Smooth muscle cell (in vitro differentiated cells): ENCODE measurements at regions not wholly inside any gene's neighbourhood (a gene's known extent, or its start where the extent isn't known, plus 50 kb on each side); places are given as distances from the start of the nearest gene placed in this dataset.
A peak's percentile ranks its signal among the peaks of the same experiment; 100 is the strongest.

Experiments used
- DNase-seq: peaks from one replicate; lab custom pipeline; 2025; ENCODE audit not compliant: unreplicated experiment; lab: John Stamatoyannopoulos, UW
- H2AFZ ChIP-seq: fragments of 200-600 bp; sonication (generic); 2 replicates; pipeline ENCODE4 v1.6.0; 2016; ENCODE audit warnings: antibody characterized with exemption, low read depth, mild to moderate bottlenecking
- H3F3A ChIP-seq: fragments of 200-600 bp; sonication (generic); 2 replicates; pipeline ENCODE4 v1.6.0; 2017; ENCODE audit warnings: antibody characterized with exemption, low read depth
- H3K27ac ChIP-seq: fragments of 200-600 bp; sonication (generic); 2 replicates; pipeline ENCODE4 v1.5.1; 2016; ENCODE audit warnings: low read depth, mild to moderate bottlenecking
- H3K27me3 ChIP-seq: fragments of 200-600 bp; sonication (generic); 2 replicates; pipeline ENCODE4 v1.6.1; 2016; ENCODE audit warnings: low read depth, mild to moderate bottlenecking
- H3K36me3 ChIP-seq: fragments of 200-600 bp; sonication (generic); 2 replicates; pipeline ENCODE4 v1.5.1; 2016; ENCODE audit warnings: low read depth
- H3K4me1 ChIP-seq: fragments of 200-600 bp; sonication (generic); 2 replicates; pipeline ENCODE4 v1.5.1; 2016; ENCODE audit warnings: low read depth
- H3K4me2 ChIP-seq: fragments of 200-600 bp; sonication (generic); 2 replicates; pipeline ENCODE4 v1.6.0; 2016; ENCODE audit warnings: mild to moderate bottlenecking
- H3K4me3 ChIP-seq: fragments of 200-600 bp; sonication (generic); 2 replicates; pipeline ENCODE4 v1.5.1; 2016; ENCODE audit warnings: mild to moderate bottlenecking
- H3K79me2 ChIP-seq: fragments of 200-600 bp; sonication (generic); 2 replicates; pipeline ENCODE4 v1.6.0; 2016; ENCODE audit warnings: low read depth, mild to moderate bottlenecking
- H3K9ac ChIP-seq: fragments of 200-600 bp; sonication (generic); 2 replicates; pipeline ENCODE4 v1.6.0; 2016; ENCODE audit warnings: low read depth
- H3K9me3 ChIP-seq: fragments of 200-600 bp; sonication (generic); replicated peaks from 2 replicates; pipeline ENCODE4 v1.5.1; 2016; ENCODE audit warnings: low read depth
- H4K20me1 ChIP-seq: fragments of 200-600 bp; sonication (generic); 2 replicates; pipeline ENCODE4 v1.6.0; 2016; ENCODE audit warnings: low read depth
- WGBS: methylation state at CpG from one replicate; pipeline ENCODE4 v1.1.7; 2016; ENCODE audit warnings: low lambda C conversion rate; 5-methylcytosine and 5-hydroxymethylcytosine counted together
- TF ChIP-seq, protein P1 (sequence below): fragments of 200-600 bp; sonication (generic); IDR thresholded peaks from 2 replicates; pipeline ENCODE4 v1.5.1; 2017; ENCODE audit warnings: borderline replicate concordance, mild to moderate bottlenecking, antibody characterized with exemption; ENCODE audit not compliant: insufficient read depth, poor library complexity, severe bottlenecking

DNA sequence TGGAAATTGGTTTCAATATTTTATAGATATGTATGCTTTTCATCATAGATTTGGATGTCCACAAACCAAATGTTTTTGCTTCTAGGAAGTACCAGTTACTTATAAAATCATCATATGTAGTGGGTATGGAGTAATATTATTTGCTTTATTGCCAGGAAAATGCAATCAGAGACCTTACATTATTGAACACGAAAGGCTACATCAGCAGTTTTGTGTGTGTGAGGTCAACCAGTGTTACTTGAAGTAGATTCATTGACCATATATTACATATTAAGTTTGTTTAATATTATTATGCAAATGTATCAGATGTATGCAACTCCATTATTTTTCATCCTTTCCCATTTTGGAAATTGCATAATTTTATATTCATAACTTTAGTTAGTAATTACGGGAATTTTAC, 219.1 kb upstream of the MMADHC start:
- Histone ChIP-seq H3K36me3 (no peaks in the 10 kb centered on the region), H3K4me3 (no peak overlapping the region), H3K27me3 (no peaks in the 10 kb centered on the region), H3K9me3 (no peaks in the 10 kb centered on the region), H3K4me2 (no peak overlapping the region), H2AFZ (no peak overlapping the region), H3K9ac (no peak overlapping the region), H3F3A (no peaks in the 10 kb centered on the region), H3K4me1 (no peaks in the 10 kb centered on the region), H3K27ac (no peak overlapping the region), H4K20me1 (no peaks in the 10 kb centered on the region), H3K79me2 (no peaks in the 10 kb centered on the region)
- no peak for DNase-seq
- TF ChIP-seq, protein P1, sequence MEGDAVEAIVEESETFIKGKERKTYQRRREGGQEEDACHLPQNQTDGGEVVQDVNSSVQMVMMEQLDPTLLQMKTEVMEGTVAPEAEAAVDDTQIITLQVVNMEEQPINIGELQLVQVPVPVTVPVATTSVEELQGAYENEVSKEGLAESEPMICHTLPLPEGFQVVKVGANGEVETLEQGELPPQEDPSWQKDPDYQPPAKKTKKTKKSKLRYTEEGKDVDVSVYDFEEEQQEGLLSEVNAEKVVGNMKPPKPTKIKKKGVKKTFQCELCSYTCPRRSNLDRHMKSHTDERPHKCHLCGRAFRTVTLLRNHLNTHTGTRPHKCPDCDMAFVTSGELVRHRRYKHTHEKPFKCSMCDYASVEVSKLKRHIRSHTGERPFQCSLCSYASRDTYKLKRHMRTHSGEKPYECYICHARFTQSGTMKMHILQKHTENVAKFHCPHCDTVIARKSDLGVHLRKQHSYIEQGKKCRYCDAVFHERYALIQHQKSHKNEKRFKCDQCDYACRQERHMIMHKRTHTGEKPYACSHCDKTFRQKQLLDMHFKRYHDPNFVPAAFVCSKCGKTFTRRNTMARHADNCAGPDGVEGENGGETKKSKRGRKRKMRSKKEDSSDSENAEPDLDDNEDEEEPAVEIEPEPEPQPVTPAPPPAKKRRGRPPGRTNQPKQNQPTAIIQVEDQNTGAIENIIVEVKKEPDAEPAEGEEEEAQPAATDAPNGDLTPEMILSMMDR = no peak
- WGBS = 95% methylated on average over 2 of the region's 2 CpGs

DNA sequence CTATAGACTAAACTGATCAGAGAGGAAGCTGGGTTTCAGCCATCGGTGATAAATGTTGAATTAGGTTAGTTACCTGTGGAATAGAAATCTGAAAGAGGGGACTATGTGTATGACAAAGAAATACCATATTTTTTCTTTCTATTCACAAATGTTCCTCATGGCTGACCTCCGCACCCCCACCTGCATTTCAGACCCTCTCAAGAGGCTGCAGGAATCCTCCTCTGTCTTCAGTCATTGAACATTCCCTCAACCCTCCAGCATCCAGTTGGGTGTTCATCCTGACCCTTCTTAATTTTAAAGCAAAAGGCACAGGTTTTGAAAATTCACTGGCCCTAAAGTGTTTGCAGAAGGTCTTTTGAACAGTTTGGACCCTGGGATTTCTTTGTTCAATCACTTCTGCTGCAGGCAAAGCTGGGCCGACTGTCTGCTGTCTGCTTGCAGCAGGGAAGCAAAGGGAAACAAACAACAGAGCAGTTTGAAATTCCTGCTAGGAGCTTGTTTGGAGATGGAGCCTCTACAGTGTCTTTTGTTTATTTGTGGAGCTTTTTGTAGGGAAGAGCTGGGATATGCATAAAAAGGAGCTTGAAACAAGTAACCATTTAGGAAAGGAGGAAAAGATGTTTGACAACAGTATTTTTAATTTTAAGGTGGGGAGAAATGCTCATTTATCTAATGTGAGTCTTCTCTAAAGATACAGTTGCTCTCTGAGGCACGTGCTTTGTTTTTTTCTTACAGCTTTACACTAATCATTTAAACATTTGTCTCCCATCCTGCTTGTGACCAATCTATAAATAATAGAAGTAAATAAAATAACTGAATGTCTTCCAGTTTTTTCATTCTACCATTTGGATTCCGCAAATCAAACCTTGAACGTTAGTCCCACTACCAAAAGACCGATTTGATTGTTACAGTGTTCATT, 213.3 kb upstream of the MMADHC start:
- Histone ChIP-seq H3K79me2 (no peaks in the 10 kb centered on the region), H3K36me3 (no peaks in the 10 kb centered on the region), H3K4me1 (peaks cover 15% of the 10 kb centered on the region), H3K27me3 (no peaks in the 10 kb centered on the region), H3K9ac (no peak overlapping the region), H4K20me1 (no peaks in the 10 kb centered on the region), H3K27ac (no peak overlapping the region), H3K4me2 (peak overlapping the region; percentile 38), H2AFZ (peak overlapping the region; percentile 82), H3K9me3 (no peaks in the 10 kb centered on the region), H3K4me3 (no peak overlapping the region), H3F3A (no peaks in the 10 kb centered on the region)
- WGBS = 76% methylated on average over 7 of the region's 7 CpGs
- no peak for DNase-seq
- TF ChIP-seq, protein P1 = no peak

DNA sequence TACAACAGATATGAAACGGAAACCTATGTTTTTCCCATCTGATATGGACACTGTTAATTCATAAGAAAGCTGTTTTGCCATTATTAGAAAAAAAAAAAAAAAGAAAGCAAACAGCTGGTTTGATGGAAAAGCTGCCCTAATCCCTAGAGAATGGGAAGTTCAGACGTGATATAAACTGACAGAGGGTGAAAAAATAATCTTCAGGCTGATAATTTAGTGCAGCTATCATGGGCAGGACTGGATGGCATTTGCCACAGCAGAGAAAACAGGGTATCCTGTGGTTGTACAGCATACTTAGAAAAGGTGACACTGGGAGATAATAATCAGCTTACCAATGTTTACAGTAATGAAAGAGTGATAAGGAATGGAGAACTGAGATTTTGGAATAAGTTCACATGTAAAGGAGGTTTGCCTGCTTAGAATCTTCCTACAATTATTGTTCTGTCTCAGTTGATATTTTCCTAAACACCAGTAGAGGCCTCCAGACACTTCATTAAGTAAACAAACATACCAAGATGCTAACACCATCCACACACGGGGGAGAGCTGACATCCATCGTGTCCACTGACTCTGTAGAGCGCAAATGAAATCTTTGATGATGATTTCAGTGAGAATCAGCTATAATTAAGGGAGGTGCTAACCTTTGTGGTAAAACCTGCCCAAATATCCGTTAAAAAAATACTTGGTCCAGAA, 211.6 kb upstream of the MMADHC start:
- peaks cover 15% of the 10 kb centered on the region for H3K4me1 ChIP-seq
- H3K27me3 ChIP-seq = no peaks in the 10 kb centered on the region
- no peaks in the 10 kb centered on the region for H3K36me3 ChIP-seq
- H3K27ac ChIP-seq = no peak overlapping the region
- WGBS = 50% methylated on average over 6 of the region's 6 CpGs
- H2AFZ ChIP-seq = no peak overlapping the region
- no peak for DNase-seq
- H3K79me2 ChIP-seq = no peaks in the 10 kb centered on the region
- no peak overlapping the region for H3K4me2 ChIP-seq
- no peaks in the 10 kb centered on the region for H4K20me1 ChIP-seq
- no peak overlapping the region for H3K9ac ChIP-seq
- TF ChIP-seq, protein P1 = peak; percentile 25
- no peaks in the 10 kb centered on the region for H3K9me3 ChIP-seq
- no peaks in the 10 kb centered on the region for H3F3A ChIP-seq
- no peak overlapping the region for H3K4me3 ChIP-seq
